Neuron (in vitro differentiated cells): ENCODE measurements at regions not wholly inside any gene's neighbourhood (a gene's known extent, or its start where the extent isn't known, plus 50 kb on each side); places are given as distances from the start of the nearest gene placed in this dataset.

ENCODE experiments used
- H2AFZ ChIP-seq: one replicate; pipeline ENCODE4 v1.6.1; 2013; ENCODE audit warnings: low read depth, mild to moderate bottlenecking, inconsistent platforms, low read length, moderate library complexity
- H3K27me3 ChIP-seq: one replicate; pipeline ENCODE4 v1.6.1; 2013; ENCODE audit warnings: low read length; ENCODE audit not compliant: insufficient read depth
- H3K36me3 ChIP-seq: one replicate; pipeline ENCODE4 v1.6.1; 2013; ENCODE audit warnings: low read length; ENCODE audit not compliant: insufficient read depth
- H3K4me1 ChIP-seq: one replicate; pipeline ENCODE4 v1.6.1; 2013; ENCODE audit warnings: low read length; ENCODE audit not compliant: insufficient read depth
- H3K4me3 ChIP-seq: 2 replicates; pipeline ENCODE4 v1.5.1; 2013; ENCODE audit warnings: mild to moderate bottlenecking, low read length, moderate library complexity
- H3K9me3 ChIP-seq: one replicate; pipeline ENCODE4 v1.6.1; 2013; ENCODE audit warnings: low read length

DNA sequence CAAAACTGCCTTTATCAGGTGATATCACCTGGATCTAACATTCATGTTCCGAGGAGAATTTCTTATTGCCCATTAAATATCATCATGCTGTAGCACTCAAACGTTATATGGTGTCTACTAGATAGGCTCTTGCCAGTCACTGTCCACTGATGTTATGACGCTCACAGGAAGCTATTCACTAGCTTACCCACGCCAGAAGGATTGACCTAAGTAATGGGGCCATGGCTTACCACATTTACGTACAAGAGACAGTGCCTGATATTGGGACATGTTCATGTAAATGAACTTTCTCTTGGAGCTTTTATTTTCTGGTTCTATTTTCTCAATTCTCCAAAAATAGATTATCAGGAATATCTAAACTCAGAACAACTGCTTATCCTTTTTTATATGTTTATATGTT, 91.7 kb upstream of the NAALADL2 start:
- Histone ChIP-seq H3K27me3 (no peaks in the 10 kb centered on the region), H3K9me3 (no peaks in the 10 kb centered on the region), H3K36me3 (no peaks in the 10 kb centered on the region), H2AFZ (no peak overlapping the region), H3K4me1 (no peaks in the 10 kb centered on the region), H3K4me3 (no peak overlapping the region)

DNA sequence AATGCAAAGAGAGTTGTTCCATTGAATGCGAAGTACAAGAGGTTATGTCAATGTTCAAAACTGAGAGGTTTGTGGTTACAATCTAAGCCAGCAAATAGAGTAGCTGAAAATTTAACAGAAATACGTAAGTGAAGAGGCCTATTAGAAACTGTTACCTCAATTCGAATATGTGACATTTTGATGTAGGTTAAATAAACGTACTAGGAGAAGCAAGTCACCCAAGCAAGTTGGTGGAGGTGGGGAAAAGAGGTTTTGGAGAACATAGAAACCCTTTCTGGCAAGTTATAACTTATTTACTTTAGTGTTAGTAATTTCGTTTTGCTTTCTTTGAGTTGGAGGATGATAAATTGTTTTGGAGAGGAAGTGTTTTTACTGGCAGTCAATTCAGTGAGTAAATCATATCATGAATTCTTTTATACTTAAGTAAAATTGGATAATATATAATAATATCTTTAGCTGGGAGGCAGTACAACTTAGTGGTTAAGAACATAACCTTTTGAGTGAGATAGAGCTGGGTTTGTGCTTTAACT, 91.2 kb upstream of the NAALADL2 start:
- H3K4me1 ChIP-seq: no peaks in the 10 kb centered on the region
- H3K9me3 ChIP-seq: no peaks in the 10 kb centered on the region
- no peaks in the 10 kb centered on the region for H3K27me3 ChIP-seq
- no peak overlapping the region for H3K4me3 ChIP-seq
- H2AFZ ChIP-seq: no peak overlapping the region
- H3K36me3 ChIP-seq: no peaks in the 10 kb centered on the region

DNA sequence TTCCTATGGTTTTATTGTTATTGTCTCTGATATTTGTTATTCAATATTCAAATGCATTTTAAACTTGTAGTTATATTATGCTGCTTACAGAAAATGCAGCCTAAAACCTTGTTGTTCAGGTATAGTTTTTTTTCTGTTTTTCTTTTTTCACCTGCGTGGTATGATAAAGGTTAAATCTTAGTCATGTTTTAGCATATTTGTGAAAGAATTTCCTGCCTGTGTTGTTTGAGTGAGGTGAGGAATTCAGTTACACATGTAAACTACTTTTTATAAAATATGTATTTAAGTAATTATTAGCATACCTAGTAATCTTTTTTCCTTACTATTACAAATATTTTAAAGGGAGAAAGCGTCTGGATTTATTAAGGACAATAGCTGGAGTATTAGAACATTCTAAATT, 90.0 kb upstream of the NAALADL2 start:
- Histone ChIP-seq H3K4me3 (no peak overlapping the region), H3K27me3 (no peaks in the 10 kb centered on the region), H3K4me1 (no peaks in the 10 kb centered on the region), H3K9me3 (no peaks in the 10 kb centered on the region), H3K36me3 (no peaks in the 10 kb centered on the region), H2AFZ (no peak overlapping the region)

DNA sequence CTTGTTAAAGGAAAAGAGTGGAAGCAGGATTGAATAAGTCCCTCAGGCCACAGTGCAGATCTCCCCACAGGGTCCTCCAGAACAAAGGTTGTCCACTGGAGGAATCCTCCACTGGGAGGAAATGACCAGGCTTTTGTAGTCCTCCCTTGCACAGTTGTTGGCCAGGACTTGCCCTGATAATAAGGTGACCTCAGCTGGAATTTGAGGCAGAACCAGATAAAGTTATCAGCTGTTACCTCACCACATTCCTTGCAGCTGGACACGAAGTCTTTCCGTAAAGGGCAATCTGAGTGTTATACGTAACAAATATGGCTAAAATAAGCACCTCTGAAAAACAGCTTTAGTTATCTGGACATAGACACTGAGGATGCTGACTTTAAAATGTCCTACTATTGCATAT, 83.5 kb upstream of the NAALADL2 start:
- H3K4me3 ChIP-seq: no peak overlapping the region
- H2AFZ ChIP-seq: no peak overlapping the region
- no peaks in the 10 kb centered on the region for H3K4me1 ChIP-seq
- no peaks in the 10 kb centered on the region for H3K27me3 ChIP-seq
- H3K9me3 ChIP-seq: no peaks in the 10 kb centered on the region
- H3K36me3 ChIP-seq: no peaks in the 10 kb centered on the region

DNA sequence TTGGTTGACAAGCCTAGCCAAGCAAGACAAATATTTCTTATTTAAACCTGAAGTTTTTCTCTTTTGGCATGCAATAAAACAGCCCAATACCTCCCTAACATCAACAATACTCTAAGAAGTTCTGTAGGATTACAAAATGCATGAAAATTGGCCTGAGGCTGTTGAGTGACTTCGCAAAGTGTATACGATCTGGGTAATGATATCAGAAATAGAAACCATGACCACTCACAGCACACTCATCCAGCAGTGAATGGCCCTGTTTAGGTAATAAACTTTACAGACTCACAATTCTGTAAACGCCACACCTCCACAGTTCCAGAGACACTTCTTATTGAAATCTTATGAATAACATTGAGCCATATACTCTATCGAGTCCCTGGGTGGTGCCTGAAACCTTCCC, 83.0 kb upstream of the NAALADL2 start:
- no peak overlapping the region for H2AFZ ChIP-seq
- H3K4me1 ChIP-seq: no peaks in the 10 kb centered on the region
- no peaks in the 10 kb centered on the region for H3K9me3 ChIP-seq

DNA sequence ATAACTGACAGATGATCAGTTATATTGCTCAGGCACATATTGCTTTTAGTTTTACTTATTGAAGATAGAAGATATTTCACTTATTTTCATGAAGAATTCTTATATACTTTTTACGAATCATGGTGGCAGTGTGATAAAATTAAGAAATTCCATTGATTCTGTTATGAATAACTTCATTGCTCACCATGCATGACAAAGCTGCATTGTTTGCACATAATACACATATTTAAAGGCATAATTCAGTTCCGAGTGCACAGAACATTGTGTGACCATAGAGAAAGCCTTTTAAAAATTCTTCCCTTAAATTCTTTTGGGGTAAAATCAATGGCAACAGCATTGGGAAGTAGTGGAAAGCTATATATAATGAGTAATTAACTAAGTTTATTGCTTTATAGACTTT, 82.5 kb upstream of the NAALADL2 start:
- H3K9me3 ChIP-seq: no peaks in the 10 kb centered on the region
- H3K36me3 ChIP-seq: no peaks in the 10 kb centered on the region
- no peak overlapping the region for H2AFZ ChIP-seq
- no peaks in the 10 kb centered on the region for H3K27me3 ChIP-seq
- no peak overlapping the region for H3K4me3 ChIP-seq
- H3K4me1 ChIP-seq: no peaks in the 10 kb centered on the region

More for the DNA sequence above, 83.0 kb upstream of the NAALADL2 start:
- Histone ChIP-seq H3K27me3 (no peaks in the 10 kb centered on the region), H3K4me3 (no peak overlapping the region), H3K36me3 (no peaks in the 10 kb centered on the region)

DNA sequence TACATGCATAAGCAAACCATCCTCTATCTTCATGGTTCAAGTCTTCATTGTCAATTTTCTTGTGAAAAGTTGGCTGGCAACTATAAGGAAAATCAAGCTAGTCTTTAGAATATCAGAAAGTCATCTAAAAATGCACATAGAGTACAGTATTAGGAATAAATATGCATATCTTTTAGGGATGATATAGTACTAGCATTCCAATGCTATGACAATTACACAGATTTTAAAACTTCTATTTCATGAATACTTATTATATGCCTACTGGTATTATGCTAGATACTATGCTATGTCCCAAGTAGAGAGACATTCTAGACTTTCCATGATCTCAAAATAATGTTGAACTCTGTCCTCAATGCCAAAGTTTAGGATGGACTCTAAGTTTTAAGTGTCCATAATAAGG, 81.3 kb upstream of the NAALADL2 start:
- no peaks in the 10 kb centered on the region for H3K9me3 ChIP-seq
- H3K36me3 ChIP-seq: no peaks in the 10 kb centered on the region
- H3K4me3 ChIP-seq: no peak overlapping the region
- H3K27me3 ChIP-seq: no peaks in the 10 kb centered on the region
- H2AFZ ChIP-seq: no peak overlapping the region
- no peaks in the 10 kb centered on the region for H3K4me1 ChIP-seq

DNA sequence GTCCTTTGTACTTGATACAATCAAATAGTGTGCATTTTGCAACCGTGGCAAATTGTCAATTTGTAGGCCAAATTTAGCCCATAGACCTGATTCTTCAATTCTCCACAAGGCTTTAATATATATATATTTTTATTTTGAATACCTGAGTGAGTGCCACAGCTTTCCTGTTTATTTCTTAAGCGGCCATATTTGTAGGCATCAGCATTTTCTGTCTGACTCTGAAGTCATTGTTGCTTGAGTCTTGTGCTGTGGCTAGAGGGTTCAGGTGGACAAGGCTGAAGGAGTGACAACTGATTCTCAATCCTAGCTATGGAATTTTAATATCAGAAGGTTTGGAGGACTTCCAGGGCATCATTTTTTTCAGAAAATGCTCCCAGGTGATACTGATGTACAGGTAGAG, 75.6 kb upstream of the NAALADL2 start:
- Histone ChIP-seq H3K36me3 (no peaks in the 10 kb centered on the region), H2AFZ (no peak overlapping the region), H3K27me3 (no peaks in the 10 kb centered on the region), H3K4me3 (no peak overlapping the region), H3K9me3 (no peaks in the 10 kb centered on the region), H3K4me1 (no peaks in the 10 kb centered on the region)

DNA sequence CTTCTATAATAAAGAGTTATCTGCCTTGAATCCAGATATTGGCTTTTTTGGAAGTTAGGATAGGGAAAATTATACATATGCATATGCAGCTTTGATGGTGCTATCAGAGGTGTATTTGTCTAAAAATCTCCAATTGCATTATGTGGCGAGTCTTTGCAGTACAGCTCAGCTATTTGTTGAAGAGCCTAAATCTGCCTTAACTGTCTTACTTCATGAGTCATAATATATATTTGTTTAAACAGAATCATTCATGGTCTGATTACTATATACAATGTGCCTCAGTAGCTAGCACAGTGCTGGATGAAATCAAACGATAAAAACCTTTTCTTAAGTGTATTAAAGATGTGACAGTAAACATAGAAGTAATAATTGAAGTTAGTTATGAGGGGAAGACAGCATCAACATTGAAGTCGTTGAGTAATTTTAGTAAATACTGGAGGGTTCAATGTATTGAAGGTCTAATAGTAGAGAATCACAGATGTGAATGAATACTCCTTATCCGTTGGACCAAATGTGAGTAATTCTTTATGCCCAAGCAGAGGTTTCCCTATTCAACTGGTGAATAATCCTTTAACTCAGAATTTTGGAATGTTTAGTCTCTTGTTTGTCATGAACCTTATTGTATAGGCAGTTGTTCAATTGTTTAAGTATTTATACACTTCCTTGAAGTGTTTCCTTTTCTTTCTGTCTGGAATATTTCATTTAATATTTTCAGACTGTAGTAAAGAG, 74.8 kb upstream of the NAALADL2 start:
- Histone ChIP-seq H3K9me3 (no peaks in the 10 kb centered on the region), H3K36me3 (no peaks in the 10 kb centered on the region), H2AFZ (no peak overlapping the region), H3K4me1 (no peaks in the 10 kb centered on the region), H3K27me3 (no peaks in the 10 kb centered on the region), H3K4me3 (no peak overlapping the region)

DNA sequence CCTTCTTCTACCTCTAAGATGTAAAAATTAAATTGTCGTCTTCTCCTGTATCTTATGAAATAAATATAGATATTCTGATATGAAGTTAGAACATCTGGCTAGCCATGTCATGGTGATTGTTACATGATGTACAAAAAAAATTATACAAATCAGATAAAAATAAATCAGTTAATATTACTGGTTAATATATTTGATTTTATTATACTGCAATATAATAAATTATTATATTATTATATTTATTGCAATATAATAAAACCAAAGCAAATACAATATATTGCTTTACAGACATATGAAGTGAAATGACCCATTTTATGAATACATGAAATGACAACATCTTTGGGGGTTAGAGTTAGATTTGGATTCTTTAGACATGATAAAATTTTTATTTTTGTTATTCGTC, 72.3 kb upstream of the NAALADL2 start:
- H3K27me3 ChIP-seq: no peaks in the 10 kb centered on the region
- H2AFZ ChIP-seq: no peak overlapping the region
- no peaks in the 10 kb centered on the region for H3K36me3 ChIP-seq
- H3K4me3 ChIP-seq: no peak overlapping the region
- H3K4me1 ChIP-seq: no peaks in the 10 kb centered on the region
- H3K9me3 ChIP-seq: no peaks in the 10 kb centered on the region

DNA sequence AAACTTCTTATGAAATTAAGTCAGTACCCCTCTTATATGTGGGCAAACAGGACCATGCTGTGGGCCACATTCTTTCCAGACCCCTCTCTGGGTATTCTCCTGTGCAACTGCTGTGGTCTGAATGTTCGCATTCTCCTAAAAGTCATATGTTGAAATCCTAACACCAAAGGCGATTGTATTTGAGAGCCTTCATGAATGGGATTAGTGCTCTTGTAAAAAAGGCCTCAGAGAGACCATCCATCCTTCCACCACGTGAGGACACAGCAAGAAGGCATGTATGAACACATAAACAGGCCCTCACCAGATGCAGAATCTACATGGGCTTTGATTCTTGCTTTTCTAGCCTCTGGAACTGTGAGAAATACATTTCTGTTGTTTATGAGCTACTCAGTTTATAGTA, 68.0 kb upstream of the NAALADL2 start:
- H3K36me3 ChIP-seq: no peaks in the 10 kb centered on the region
- H3K4me1 ChIP-seq: no peaks in the 10 kb centered on the region
- H3K9me3 ChIP-seq: no peaks in the 10 kb centered on the region

DNA sequence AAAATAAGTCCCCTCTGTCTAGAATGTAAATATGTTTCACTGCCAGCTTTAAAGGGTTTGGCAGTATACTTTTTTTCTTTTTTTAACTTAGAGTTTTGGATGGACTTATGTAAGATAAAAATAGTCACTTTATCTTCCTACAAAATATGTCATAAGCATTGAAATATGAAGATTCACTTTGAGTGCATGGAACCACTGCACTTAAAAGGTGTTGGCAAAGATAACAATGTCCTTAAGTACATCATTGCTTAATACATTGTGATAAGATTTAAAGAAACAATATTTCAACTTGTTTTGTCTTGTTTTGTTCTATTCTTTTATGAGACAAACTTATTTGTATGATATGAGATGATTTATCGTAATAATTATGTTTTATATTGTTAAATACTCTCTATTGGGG, 66.3 kb upstream of the NAALADL2 start:
- no peak overlapping the region for H3K4me3 ChIP-seq
- H2AFZ ChIP-seq: no peak overlapping the region
- no peaks in the 10 kb centered on the region for H3K36me3 ChIP-seq
- no peaks in the 10 kb centered on the region for H3K9me3 ChIP-seq
- no peaks in the 10 kb centered on the region for H3K4me1 ChIP-seq
- no peaks in the 10 kb centered on the region for H3K27me3 ChIP-seq

More for the DNA sequence above, 68.0 kb upstream of the NAALADL2 start:
- Histone ChIP-seq H3K4me3 (no peak overlapping the region), H2AFZ (no peak overlapping the region), H3K27me3 (no peaks in the 10 kb centered on the region)
